Smooth muscle cell (in vitro differentiated cells): ENCODE measurements at regions not wholly inside any gene's neighbourhood (a gene's known extent, or its start where the extent isn't known, plus 50 kb on each side); places are given as distances from the start of the nearest gene placed in this dataset.

Experiments used
- DNase-seq: peaks from one replicate; lab custom pipeline; 2025; ENCODE audit not compliant: unreplicated experiment; lab: John Stamatoyannopoulos, UW
- H2AFZ ChIP-seq: fragments of 200-600 bp; sonication (generic); 2 replicates; pipeline ENCODE4 v1.6.0; 2016; ENCODE audit warnings: antibody characterized with exemption, low read depth, mild to moderate bottlenecking
- H3F3A ChIP-seq: fragments of 200-600 bp; sonication (generic); 2 replicates; pipeline ENCODE4 v1.6.0; 2017; ENCODE audit warnings: antibody characterized with exemption, low read depth
- H3K27ac ChIP-seq: fragments of 200-600 bp; sonication (generic); 2 replicates; pipeline ENCODE4 v1.5.1; 2016; ENCODE audit warnings: low read depth, mild to moderate bottlenecking
- H3K27me3 ChIP-seq: fragments of 200-600 bp; sonication (generic); 2 replicates; pipeline ENCODE4 v1.6.1; 2016; ENCODE audit warnings: low read depth, mild to moderate bottlenecking
- H3K36me3 ChIP-seq: fragments of 200-600 bp; sonication (generic); 2 replicates; pipeline ENCODE4 v1.5.1; 2016; ENCODE audit warnings: low read depth
- H3K4me1 ChIP-seq: fragments of 200-600 bp; sonication (generic); 2 replicates; pipeline ENCODE4 v1.5.1; 2016; ENCODE audit warnings: low read depth
- H3K4me2 ChIP-seq: fragments of 200-600 bp; sonication (generic); 2 replicates; pipeline ENCODE4 v1.6.0; 2016; ENCODE audit warnings: mild to moderate bottlenecking
- H3K4me3 ChIP-seq: fragments of 200-600 bp; sonication (generic); 2 replicates; pipeline ENCODE4 v1.5.1; 2016; ENCODE audit warnings: mild to moderate bottlenecking
- H3K79me2 ChIP-seq: fragments of 200-600 bp; sonication (generic); 2 replicates; pipeline ENCODE4 v1.6.0; 2016; ENCODE audit warnings: low read depth, mild to moderate bottlenecking
- H3K9ac ChIP-seq: fragments of 200-600 bp; sonication (generic); 2 replicates; pipeline ENCODE4 v1.6.0; 2016; ENCODE audit warnings: low read depth
- H3K9me3 ChIP-seq: fragments of 200-600 bp; sonication (generic); replicated peaks from 2 replicates; pipeline ENCODE4 v1.5.1; 2016; ENCODE audit warnings: low read depth
- H4K20me1 ChIP-seq: fragments of 200-600 bp; sonication (generic); 2 replicates; pipeline ENCODE4 v1.6.0; 2016; ENCODE audit warnings: low read depth
- CTCF ChIP-seq: fragments of 200-600 bp; sonication (generic); IDR thresholded peaks from 2 replicates; pipeline ENCODE4 v1.5.1; 2017; ENCODE audit warnings: borderline replicate concordance, mild to moderate bottlenecking, antibody characterized with exemption; ENCODE audit not compliant: insufficient read depth, poor library complexity, severe bottlenecking
- WGBS: methylation state at CpG from one replicate; pipeline ENCODE4 v1.1.7; 2016; ENCODE audit warnings: low lambda C conversion rate; 5-methylcytosine and 5-hydroxymethylcytosine counted together

DNA sequence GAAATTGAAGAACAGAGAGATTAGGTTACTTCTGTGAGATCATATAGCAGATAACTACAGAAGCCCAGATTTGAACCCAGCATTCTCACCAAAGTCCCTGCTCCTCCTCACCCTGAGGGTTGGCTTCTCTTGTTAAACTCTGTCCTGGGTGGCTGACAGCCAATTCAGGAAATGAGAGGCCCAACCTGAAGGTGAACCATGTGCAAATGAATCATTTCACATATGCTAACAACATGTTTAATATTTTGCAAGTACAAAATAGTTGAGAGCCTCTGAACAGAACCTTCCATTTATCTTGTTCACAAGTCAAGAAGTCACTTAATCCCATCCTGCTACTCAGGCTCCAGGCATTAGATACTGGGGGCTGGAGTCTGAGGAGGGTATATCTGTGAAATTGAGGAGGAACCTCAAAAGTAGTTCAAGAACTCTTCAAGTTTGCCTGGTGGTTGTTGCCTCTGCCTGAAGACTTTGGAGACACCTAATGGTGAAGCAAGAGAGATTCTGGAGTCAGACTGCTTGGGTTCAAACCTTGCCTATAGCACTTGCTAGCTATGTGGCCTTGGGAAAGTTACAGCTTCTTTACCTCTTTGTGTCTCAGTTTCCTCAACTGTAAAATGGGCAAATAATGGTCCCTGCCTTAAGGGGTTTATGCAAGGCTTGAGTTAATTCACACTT is 564.0 kb downstream of the PSAT1 start:
- H3K27ac ChIP-seq, result no peak overlapping the region
- H3F3A ChIP-seq, result no peaks in the 10 kb centered on the region
- no peak overlapping the region for H3K4me2 ChIP-seq
- no peaks in the 10 kb centered on the region for H3K9me3 ChIP-seq
- TF ChIP-seq CTCF, result no peak
- no peak overlapping the region for H2AFZ ChIP-seq
- H3K4me1 ChIP-seq, result peaks cover 3% of the 10 kb centered on the region
- no peaks in the 10 kb centered on the region for H3K36me3 ChIP-seq
- H3K79me2 ChIP-seq, result no peaks in the 10 kb centered on the region
- no peaks in the 10 kb centered on the region for H3K27me3 ChIP-seq
- no peak overlapping the region for H3K4me3 ChIP-seq
- DNase-seq, result no peak
- no peaks in the 10 kb centered on the region for H4K20me1 ChIP-seq
- no peak overlapping the region for H3K9ac ChIP-seq

GRCh38 chr9:78863531-78863930 is 566.6 kb downstream of the PSAT1 start:
- WGBS, result 94% methylated on average over 4 of the region's 4 CpGs
- no peak overlapping the region for H2AFZ ChIP-seq

DNA sequence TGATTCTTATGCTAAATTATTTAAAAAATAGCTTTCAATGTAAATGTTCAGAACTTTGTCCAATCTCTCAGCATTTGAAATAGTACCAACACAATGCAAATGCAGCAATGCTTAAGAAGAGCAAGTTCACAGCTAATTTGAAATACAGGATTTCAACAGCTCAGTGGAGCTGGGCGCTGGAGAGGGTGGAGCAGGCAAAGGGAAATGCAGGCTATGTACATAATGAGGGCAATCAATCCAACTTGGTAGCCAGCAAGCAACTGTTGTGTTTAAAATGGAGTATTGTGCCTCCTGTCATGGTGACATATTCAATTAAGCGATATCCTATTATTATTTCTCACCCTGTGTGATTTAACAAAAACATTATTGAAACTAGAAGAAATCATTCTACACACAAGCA is 568.8 kb downstream of the PSAT1 start:
- peak overlapping the region; percentile 53 for H3K4me2 ChIP-seq
- H3K4me3 ChIP-seq, result no peak overlapping the region
- peaks cover 6% of the 10 kb centered on the region for H3K4me1 ChIP-seq
- H3K27ac ChIP-seq, result peak overlapping the region; percentile 71
- H3K9ac ChIP-seq, result no peak overlapping the region
- H3F3A ChIP-seq, result peaks cover 5% of the 10 kb centered on the region
- no peak overlapping the region for H2AFZ ChIP-seq
- H3K79me2 ChIP-seq, result no peaks in the 10 kb centered on the region
- TF ChIP-seq CTCF, result no peak
- no peak for DNase-seq
- H4K20me1 ChIP-seq, result no peaks in the 10 kb centered on the region
- H3K27me3 ChIP-seq, result no peaks in the 10 kb centered on the region
- no peaks in the 10 kb centered on the region for H3K9me3 ChIP-seq
- no peaks in the 10 kb centered on the region for H3K36me3 ChIP-seq
- WGBS, result 71% methylated on average over 2 of the region's 2 CpGs

More at GRCh38 chr9:78863531-78863930, 566.6 kb downstream of the PSAT1 start:
- Histone ChIP-seq H3K4me3 (no peak overlapping the region), H3F3A (peaks cover 5% of the 10 kb centered on the region), H3K4me2 (no peak overlapping the region), H3K79me2 (no peaks in the 10 kb centered on the region), H3K4me1 (peaks cover 6% of the 10 kb centered on the region), H3K36me3 (no peaks in the 10 kb centered on the region), H3K9ac (no peak overlapping the region), H3K27me3 (no peaks in the 10 kb centered on the region), H4K20me1 (no peaks in the 10 kb centered on the region), H3K27ac (no peak overlapping the region), H3K9me3 (no peaks in the 10 kb centered on the region)
- TF ChIP-seq CTCF, result no peak
- no peak for DNase-seq
